ENCODE measurements at regions not wholly inside any gene's neighbourhood (a gene's known extent, or its start where the extent isn't known, plus 50 kb on each side); places are given as distances from the start of the nearest gene placed in this dataset.

DNA sequence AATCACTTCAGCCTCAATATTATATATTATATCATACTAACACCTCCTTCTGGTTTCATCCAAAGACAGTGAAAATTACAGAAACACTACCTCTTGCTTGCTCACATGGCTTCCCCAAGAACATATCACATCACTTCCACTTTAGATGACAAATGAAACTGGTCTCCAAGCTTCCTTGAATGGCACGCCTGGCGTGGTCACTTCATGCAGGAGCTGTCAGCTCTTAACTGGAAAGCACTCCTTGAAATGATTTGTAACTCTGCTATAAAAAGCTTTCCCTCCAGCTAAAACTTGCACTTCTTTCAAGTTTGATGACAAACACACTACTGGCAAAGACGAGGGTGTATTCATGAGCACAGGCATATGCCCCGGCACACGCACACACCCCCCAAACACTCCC, 84.1 kb upstream of the INHBA start:
- TF ChIP-seq POLR2AphosphoS5 (IDR thresholded peaks at IDR 0.05; ENCODE audit: borderline replicate concordance, low read depth, low read length), result no peak
- TF ChIP-seq EZH2 (IDR thresholded peaks at IDR 0.05), result no peak
- no peak for TF ChIP-seq FOXP2 (optimal IDR thresholded peaks at IDR 0.05; ENCODE audit: control extremely low read depth, extremely low read length, insufficient read depth)

All from SK-N-MC (cell line).